ENCODE measurements at regions not wholly inside any gene's neighbourhood (a gene's known extent, or its start where the extent isn't known, plus 50 kb on each side); places are given as distances from the start of the nearest gene placed in this dataset.

GRCh38 chrX:67317725-67318124 lies 226.1 kb upstream of the AR start:
- no peak for TF ChIP-seq CTCF (IDR thresholded peaks at IDR 0.05)
- H3K27ac ChIP-seq: no peak overlapping the region
- H3K36me3 ChIP-seq (ENCODE audit: insufficient read depth in 1 of 2, low read depth in 1 of 2): no peaks in the 10 kb centered on the region
- H3K4me1 ChIP-seq: no peaks in the 10 kb centered on the region
- WGBS, 3 donors: 71 to 77% (median 76%) methylated on average over 4 of the region's 4 CpGs
- intact Hi-C loops (cut with DNase I): no loop called here
- DNase-seq: no peak
- H3K27me3 ChIP-seq (ENCODE audit: insufficient read depth in 3 of 3, low read length in 2 of 3): no peaks in the 10 kb centered on the region
- no peaks in the 10 kb centered on the region for H3K9me3 ChIP-seq
- H3K4me3 ChIP-seq: no peak overlapping the region
- ATAC-seq: no peak

GRCh38 chrX:67328476-67328875 lies 215.3 kb upstream of the AR start:
- ATAC-seq (no peak), DNase-seq (no peak)
- Histone ChIP-seq H3K4me1 (no peaks in the 10 kb centered on the region), H3K27ac (no peak overlapping the region), H3K27me3 (ENCODE audit: insufficient read depth in 3 of 3, low read length in 2 of 3) (peaks cover 0 to 8% (median 0%) of the 10 kb centered on the region in 3 donors), H3K9me3 (peaks cover 4% of the 10 kb centered on the region), H3K4me3 (no peak overlapping the region), H3K36me3 (ENCODE audit: insufficient read depth in 1 of 2, low read depth in 1 of 2) (no peaks in the 10 kb centered on the region)
- TF ChIP-seq CTCF (IDR thresholded peaks at IDR 0.05): no peak
- WGBS, 3 donors: 87 to 95% (median 87%) methylated on average over 3 of the region's 3 CpGs
- intact Hi-C loops (cut with DNase I): no loop called here

GRCh38 chrX:67334323-67334722 lies 209.5 kb upstream of the AR start:
- no peak overlapping the region for H3K27ac ChIP-seq
- 76 to 87% (median 84%) methylated on average over 2 of the region's 2 CpGs for WGBS, 3 donors
- TF ChIP-seq CTCF (IDR thresholded peaks at IDR 0.05): no peak
- H3K4me3 ChIP-seq: no peak overlapping the region
- peaks cover 4% of the 10 kb centered on the region for H3K9me3 ChIP-seq
- intact Hi-C loops (cut with DNase I): no loop called here
- peaks cover 0 to 4% (median 0%) of the 10 kb centered on the region in 3 donors for H3K27me3 ChIP-seq (ENCODE audit: insufficient read depth in 3 of 3, low read length in 2 of 3)
- DNase-seq (no peak), ATAC-seq (no peak)
- no peaks in the 10 kb centered on the region for H3K36me3 ChIP-seq (ENCODE audit: insufficient read depth in 1 of 2, low read depth in 1 of 2)
- H3K4me1 ChIP-seq: no peaks in the 10 kb centered on the region

GRCh38 chrX:67338262-67338661 lies 205.6 kb upstream of the AR start:
- ATAC-seq: no peak
- no peak for TF ChIP-seq CTCF (IDR thresholded peaks at IDR 0.05)
- H3K36me3 ChIP-seq (ENCODE audit: insufficient read depth in 1 of 2, low read depth in 1 of 2): no peaks in the 10 kb centered on the region
- 45 to 76% (median 71%) methylated on average over 2 of the region's 2 CpGs for WGBS, 3 donors
- H3K9me3 ChIP-seq: no peaks in the 10 kb centered on the region
- intact Hi-C loops (cut with DNase I): no loop called here
- H3K4me1 ChIP-seq: no peaks in the 10 kb centered on the region
- H3K27ac ChIP-seq: no peak overlapping the region
- H3K27me3 ChIP-seq (ENCODE audit: insufficient read depth in 3 of 3, low read length in 2 of 3): peaks cover 0 to 3% (median 0%) of the 10 kb centered on the region in 3 donors
- DNase-seq: no peak
- H3K4me3 ChIP-seq: no peak overlapping the region

GRCh38 chrX:67342138-67342537 lies 201.7 kb upstream of the AR start:
- intact Hi-C loops (cut with DNase I): no loop called here
- ATAC-seq (no peak), DNase-seq (no peak)
- no peaks in the 10 kb centered on the region for H3K9me3 ChIP-seq
- 77 to 100% (median 89%) methylated on average over 1 of the region's 1 CpG for WGBS, 3 donors
- TF ChIP-seq CTCF (IDR thresholded peaks at IDR 0.05): no peak
- H3K4me3 ChIP-seq: no peak overlapping the region
- H3K4me1 ChIP-seq: no peaks in the 10 kb centered on the region
- peaks cover 0 to 3% (median 0%) of the 10 kb centered on the region in 3 donors for H3K27me3 ChIP-seq (ENCODE audit: insufficient read depth in 3 of 3, low read length in 2 of 3)
- no peaks in the 10 kb centered on the region for H3K36me3 ChIP-seq (ENCODE audit: insufficient read depth in 1 of 2, low read depth in 1 of 2)
- H3K27ac ChIP-seq: no peak overlapping the region
